ENCODE measurements at regions not wholly inside any gene's neighbourhood (a gene's known extent, or its start where the extent isn't known, plus 50 kb on each side); places are given as distances from the start of the nearest gene placed in this dataset.
A peak's percentile ranks its signal among the peaks of the same experiment; 100 is the strongest.
"Not testable (repeated sequence)": the region's sequence is repeated elsewhere in the genome, so short reads cannot be mapped to it uniquely, and the experiment has no call there.

GRCh38 chr2:237207646-237208045, 122.0 kb downstream of the COPS8 start:
- H3K9me3 ChIP-seq = no peaks in the 10 kb centered on the region
- H3K27me3 ChIP-seq = no peaks in the 10 kb centered on the region
- peaks cover 20% of the 10 kb centered on the region for H3K4me1 ChIP-seq
- H3K27ac ChIP-seq = peak overlapping the region; percentile 47
- H3K36me3 ChIP-seq = no peaks in the 10 kb centered on the region
- DNase-seq (ENCODE audit: low spot score in 2 of 2) = peak; percentile 90 to 92
- TF ChIP-seq EP300 (IDR thresholded peaks at IDR 0.05) (no peak), POLR2AphosphoS5 (IDR thresholded peaks at IDR 0.05) (peak in 2 of 3 donors; percentile 51 to 77), POLR2A (IDR thresholded peaks at IDR 0.05) (no peak)
- 26% methylated on average over 7 of the region's 7 CpGs for WGBS
- H3K4me3 ChIP-seq = no peak overlapping the region

- no peak for TF ChIP-seq POLR2A (IDR thresholded peaks at IDR 0.05)
- no peak for TF ChIP-seq POLR2AphosphoS5 (IDR thresholded peaks at IDR 0.05)
- TF ChIP-seq CTCF (IDR thresholded peaks at IDR 0.05) = no peak
- no peak for TF ChIP-seq EP300 (IDR thresholded peaks at IDR 0.05)
- no peaks in the 10 kb centered on the region for H3K36me3 ChIP-seq
- H3K9me3 ChIP-seq = no peaks in the 10 kb centered on the region
- peaks cover 20% of the 10 kb centered on the region for H3K4me1 ChIP-seq
- H3K27me3 ChIP-seq = no peaks in the 10 kb centered on the region
- 59% methylated on average over 16 of the region's 16 CpGs for WGBS
- no peak overlapping the region for H3K4me3 ChIP-seq
- H3K27ac ChIP-seq = peak overlapping the region; percentile 80
- DNase-seq (ENCODE audit: low spot score in 2 of 2) = no peak
Measured at GRCh38 chr2:237208373-237209260, 122.9 kb downstream of the COPS8 start.

- Histone ChIP-seq H3K27me3 (no peaks in the 10 kb centered on the region), H3K27ac (peak overlapping the region; percentile 80), H3K9me3 (no peaks in the 10 kb centered on the region), H3K4me3 (no peak overlapping the region), H3K36me3 (no peaks in the 10 kb centered on the region), H3K4me1 (peaks cover 22% of the 10 kb centered on the region)
- no peak for DNase-seq (ENCODE audit: low spot score in 2 of 2)
- 67% methylated on average over 6 of the region's 6 CpGs for WGBS
- TF ChIP-seq POLR2A (IDR thresholded peaks at IDR 0.05) (no peak), EP300 (IDR thresholded peaks at IDR 0.05) (no peak), POLR2AphosphoS5 (IDR thresholded peaks at IDR 0.05) (no peak), CTCF (IDR thresholded peaks at IDR 0.05) (no peak)
Measured at GRCh38 chr2:237209885-237210284, 124.2 kb downstream of the COPS8 start.

GRCh38 chr2:237210297-237210696, 124.6 kb downstream of the COPS8 start:
- no peak overlapping the region for H3K4me3 ChIP-seq
- no peak for DNase-seq (ENCODE audit: low spot score in 2 of 2)
- peaks cover 22% of the 10 kb centered on the region for H3K4me1 ChIP-seq
- H3K27me3 ChIP-seq = no peaks in the 10 kb centered on the region
- WGBS = 78% methylated on average over 7 of the region's 7 CpGs
- TF ChIP-seq CTCF (IDR thresholded peaks at IDR 0.05) (no peak), POLR2A (IDR thresholded peaks at IDR 0.05) (no peak), POLR2AphosphoS5 (IDR thresholded peaks at IDR 0.05) (no peak), EP300 (IDR thresholded peaks at IDR 0.05) (no peak)
- no peaks in the 10 kb centered on the region for H3K36me3 ChIP-seq
- no peaks in the 10 kb centered on the region for H3K9me3 ChIP-seq
- H3K27ac ChIP-seq = peak overlapping the region; percentile 80

- H3K36me3 ChIP-seq = no peaks in the 10 kb centered on the region
- no peak overlapping the region for H3K4me3 ChIP-seq
- 71% methylated on average over 6 of the region's 6 CpGs for WGBS
- H3K9me3 ChIP-seq = no peaks in the 10 kb centered on the region
- no peaks in the 10 kb centered on the region for H3K27me3 ChIP-seq
- DNase-seq (ENCODE audit: low spot score in 2 of 2) = no peak
- H3K27ac ChIP-seq = peak overlapping the region; percentile 80
- peaks cover 22% of the 10 kb centered on the region for H3K4me1 ChIP-seq
- TF ChIP-seq CTCF (IDR thresholded peaks at IDR 0.05) (no peak), EP300 (IDR thresholded peaks at IDR 0.05) (no peak), POLR2A (IDR thresholded peaks at IDR 0.05) (no peak), POLR2AphosphoS5 (IDR thresholded peaks at IDR 0.05) (no peak)
Measured at GRCh38 chr2:237210763-237211162, 125.1 kb downstream of the COPS8 start.

GRCh38 chr2:237212356-237213279, 126.9 kb downstream of the COPS8 start:
- H3K27me3 ChIP-seq; H3K9me3 ChIP-seq; DNase-seq (ENCODE audit: low spot score in 2 of 2); H3K36me3 ChIP-seq; H3K4me3 ChIP-seq: not testable (repeated sequence)
- 88% methylated on average over 9 of the region's 9 CpGs for WGBS
- peaks cover 13% of the 10 kb centered on the region for H3K4me1 ChIP-seq
- H3K27ac ChIP-seq = peak overlapping the region; percentile 33

All from suprapubic skin (tissue), 4 donors.